Right kidney (tissue), 1 donor: ENCODE measurements at regions not wholly inside any gene's neighbourhood (a gene's known extent, or its start where the extent isn't known, plus 50 kb on each side); places are given as distances from the start of the nearest gene placed in this dataset.

Experiments
- DNase-seq: peaks from one replicate; pipeline ENCODE4 v3.0.0-alpha.2; 2016

DNA sequence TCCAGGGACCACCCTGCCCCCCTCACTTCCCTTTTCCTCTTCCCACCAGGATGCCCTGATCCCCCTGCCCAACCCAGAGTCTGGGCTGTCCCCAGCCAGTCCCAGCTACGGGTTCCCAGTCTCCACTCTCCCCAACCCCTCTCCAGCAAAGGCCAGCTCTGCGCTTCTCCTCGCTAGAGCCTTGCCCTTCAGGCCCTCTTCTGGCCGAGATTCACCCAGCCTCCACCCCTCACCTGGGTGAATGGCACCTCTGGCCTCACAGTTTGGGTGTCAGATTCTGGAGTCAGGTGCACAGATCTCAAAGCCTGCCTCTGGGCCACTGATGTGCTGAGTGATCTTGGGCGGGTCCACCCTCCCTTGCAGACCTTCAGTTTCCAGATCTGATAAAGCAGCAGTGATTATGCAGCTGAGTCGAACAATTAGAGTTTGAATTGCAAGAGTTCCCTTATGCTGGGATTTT lies 185.6 kb upstream of the TNRC6C start:
- no peak for DNase-seq

DNA sequence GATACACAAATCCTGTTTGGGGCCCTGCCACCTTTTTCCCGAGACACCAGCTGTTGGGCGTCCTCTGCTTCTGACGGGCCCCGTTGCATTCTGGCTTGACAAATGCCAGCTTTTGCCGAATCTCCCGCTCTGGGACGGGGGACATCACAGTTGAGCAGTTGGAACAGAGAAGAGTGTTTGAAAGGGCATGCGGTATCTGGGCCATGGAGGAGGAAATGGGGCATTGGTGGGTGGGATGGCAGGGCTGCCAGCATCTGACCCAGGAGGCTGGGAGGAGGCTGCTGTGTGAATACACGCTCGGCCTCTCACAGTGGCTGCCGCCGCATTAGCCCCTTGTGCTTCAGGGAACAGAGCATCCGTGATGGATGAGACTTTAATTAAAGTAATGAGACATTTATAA lies 184.3 kb upstream of the TNRC6C start:
- no peak for DNase-seq

- DNase-seq, result no peak
Observed at GRCh38 chr17:77778636-77779489, 179.6 kb upstream of the TNRC6C start.

- DNase-seq, result no peak
Observed at GRCh38 chr17:77779711-77780539, 178.6 kb upstream of the TNRC6C start.

DNA sequence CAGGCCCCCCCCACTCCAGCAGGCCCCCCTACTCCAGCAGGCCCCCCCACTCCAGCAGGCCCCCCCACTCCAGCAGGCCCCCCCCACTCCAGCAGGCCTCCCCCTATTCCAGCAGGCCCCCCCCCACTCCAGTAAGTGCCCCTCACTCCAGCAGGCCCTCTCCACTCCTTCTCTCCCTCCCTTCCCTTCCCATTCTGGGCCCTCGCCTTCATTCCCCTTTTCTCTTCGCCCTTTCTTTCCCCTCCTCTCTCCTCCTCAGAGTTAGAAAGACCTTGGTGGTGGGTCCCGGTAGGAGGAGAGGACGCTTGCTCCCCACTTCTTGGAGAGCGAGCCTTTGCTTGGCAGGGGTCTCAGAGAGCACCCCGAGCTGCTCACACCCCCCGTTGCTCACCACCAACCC lies 177.0 kb upstream of the TNRC6C start:
- DNase-seq, result no peak

DNA sequence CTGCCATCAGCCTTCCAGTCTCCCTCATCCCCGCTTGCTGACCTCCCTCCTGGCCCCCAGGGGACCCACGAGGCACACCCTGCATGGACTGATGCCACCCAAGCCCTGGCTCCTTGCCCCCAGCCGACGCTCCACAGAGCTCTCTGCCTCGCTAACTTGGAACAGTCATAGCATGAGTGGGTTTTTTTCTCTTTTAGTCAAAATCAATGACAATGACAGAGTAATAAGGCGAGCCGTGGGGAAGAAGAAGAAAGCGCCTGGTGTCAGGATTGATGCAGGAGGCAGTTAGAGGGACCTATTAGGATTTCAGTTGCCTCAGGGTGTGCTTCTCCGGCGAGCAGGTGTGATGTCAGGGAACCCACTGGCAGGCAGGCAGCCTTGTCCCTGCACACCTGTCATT lies 176.3 kb upstream of the TNRC6C start:
- no peak for DNase-seq

DNA sequence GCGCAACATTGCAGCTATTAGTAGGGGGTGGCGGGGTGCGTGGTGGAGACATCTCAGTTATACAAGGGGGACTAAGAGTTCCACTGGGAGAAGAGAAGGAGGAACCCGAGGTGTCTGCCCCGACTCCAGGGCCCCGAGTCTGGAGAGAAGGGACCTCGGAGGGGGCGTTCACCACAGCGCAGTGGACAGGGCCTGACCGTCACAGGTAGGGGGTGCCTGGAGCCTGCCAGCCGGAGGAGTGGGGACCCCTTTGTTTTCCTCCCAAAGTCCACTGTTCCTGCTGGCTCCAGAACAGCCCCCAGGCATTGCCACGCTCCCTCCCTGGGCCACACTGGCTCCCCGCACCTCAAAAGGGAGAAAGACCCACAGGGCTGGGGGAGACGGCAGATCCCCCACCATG lies 175.9 kb upstream of the TNRC6C start:
- DNase-seq, result no peak

GRCh38 chr17:77783991-77784820 lies 174.3 kb upstream of the TNRC6C start:
- DNase-seq, result no peak

DNA sequence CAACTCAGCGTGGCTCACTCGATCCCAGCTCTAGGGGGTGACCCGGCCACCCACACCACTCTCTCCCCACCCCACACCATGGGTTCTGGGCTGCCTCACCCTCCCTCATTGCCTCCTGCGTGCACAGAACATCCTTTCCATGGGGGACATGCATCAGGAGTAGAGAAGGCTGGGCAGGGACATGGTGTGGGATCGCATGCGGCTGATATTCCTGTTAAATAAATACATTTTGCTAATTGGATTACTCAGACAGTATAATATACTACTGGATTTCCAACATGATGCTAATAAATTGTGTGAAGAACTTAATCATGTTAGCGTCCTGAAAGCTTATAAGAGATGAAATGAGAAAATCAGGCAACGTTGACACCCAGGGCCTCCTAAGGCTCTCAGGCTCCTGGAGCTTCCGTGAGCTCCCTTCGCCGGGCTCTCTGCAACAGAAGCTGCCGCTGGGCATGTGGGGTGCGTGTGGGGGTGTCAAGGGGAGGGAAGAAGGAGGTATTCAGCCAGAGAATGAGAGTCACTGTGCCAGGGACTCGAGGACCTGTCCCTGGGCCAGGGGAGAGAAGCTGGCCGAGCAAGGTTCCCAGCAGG lies 173.1 kb upstream of the TNRC6C start:
- no peak for DNase-seq

GRCh38 chr17:77786090-77786489 lies 172.4 kb upstream of the TNRC6C start:
- no peak for DNase-seq

DNA sequence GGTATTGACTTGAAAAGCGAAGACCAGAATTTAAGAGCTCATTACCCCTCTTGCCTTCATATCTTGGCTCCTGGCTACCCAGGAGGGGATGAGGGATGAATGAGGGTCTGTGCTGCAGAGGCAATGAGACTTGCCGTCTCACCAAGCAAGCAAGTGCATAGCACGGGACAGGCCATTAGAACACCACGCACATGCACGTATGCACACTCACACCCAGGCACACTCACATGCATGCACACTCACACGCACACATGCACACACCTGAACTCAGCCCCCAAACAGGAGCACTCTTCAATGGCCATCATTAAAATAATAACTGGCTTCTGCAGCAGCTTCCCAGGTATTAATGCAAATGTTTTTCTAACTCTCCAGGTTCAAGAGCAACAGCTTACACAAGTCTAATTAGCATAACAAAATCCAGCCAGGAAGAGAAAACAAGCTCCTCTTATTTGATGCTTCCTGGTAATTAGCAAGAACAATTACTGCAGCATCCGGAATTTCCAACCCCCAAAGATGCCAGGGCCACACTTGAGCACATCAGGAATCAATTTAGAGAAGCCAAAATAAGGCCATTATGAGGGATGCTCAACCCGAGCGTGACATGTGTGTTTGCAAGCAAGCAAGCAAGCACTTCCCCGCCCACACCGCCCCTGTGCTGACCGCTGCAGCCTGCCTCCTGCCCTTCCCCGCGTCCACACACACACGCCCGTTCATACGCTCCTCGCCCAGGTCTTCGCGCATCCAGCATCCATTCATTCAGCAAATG lies 171.6 kb upstream of the TNRC6C start:
- DNase-seq, result no peak

DNA sequence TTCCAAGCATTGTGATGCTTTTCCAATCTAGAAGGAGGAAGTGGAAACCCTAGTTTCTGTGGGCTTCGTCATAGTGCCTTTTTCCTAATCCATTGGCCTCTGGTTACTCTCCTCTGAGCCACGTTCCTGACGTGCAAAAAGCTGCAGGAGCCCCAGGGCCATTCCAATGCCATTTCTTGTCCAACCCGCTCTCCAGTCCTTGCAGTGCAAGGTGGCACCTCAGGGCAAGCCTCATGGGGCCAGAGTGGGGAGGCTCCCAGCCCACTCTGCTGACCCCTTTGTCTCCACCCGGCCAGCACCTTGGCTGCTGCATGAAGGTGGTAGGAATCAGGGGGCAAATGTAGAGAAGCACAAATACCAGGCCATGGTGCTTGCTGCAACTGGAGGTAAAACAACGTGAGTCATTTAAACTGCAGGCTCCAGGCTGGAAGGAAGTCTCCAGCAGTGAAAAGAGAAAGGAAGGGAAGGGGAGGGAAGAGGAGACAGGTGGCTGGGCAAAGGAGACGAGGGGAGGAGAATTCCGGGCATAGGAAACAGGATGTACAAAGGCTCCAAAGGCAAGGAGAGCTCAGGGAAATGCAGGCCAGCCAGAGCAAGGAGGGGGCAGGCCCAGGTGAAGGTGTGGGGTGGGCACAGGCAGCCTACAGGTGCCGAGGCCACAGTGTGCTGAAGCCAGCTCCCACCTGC lies 168.2 kb upstream of the TNRC6C start:
- no peak for DNase-seq

DNA sequence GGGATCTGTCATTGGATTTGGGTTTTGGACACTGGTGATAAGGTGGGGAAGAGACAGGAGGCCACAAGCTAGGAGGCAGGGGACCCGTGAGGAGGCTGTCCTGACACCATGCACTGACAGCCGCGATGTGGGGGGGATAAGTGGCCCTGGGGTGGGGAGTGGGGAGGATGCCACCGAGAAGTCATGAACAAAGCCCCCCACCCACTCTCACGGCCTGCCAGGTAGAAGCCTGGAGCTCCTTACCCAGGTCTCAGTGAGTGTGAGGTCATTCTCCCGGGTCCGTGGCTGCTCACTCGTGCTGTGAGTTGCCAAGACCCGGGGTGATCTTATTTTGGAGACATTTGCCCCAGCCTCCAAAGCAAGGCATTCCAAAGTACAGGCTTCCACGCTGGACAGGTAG lies 165.9 kb upstream of the TNRC6C start:
- no peak for DNase-seq

DNA sequence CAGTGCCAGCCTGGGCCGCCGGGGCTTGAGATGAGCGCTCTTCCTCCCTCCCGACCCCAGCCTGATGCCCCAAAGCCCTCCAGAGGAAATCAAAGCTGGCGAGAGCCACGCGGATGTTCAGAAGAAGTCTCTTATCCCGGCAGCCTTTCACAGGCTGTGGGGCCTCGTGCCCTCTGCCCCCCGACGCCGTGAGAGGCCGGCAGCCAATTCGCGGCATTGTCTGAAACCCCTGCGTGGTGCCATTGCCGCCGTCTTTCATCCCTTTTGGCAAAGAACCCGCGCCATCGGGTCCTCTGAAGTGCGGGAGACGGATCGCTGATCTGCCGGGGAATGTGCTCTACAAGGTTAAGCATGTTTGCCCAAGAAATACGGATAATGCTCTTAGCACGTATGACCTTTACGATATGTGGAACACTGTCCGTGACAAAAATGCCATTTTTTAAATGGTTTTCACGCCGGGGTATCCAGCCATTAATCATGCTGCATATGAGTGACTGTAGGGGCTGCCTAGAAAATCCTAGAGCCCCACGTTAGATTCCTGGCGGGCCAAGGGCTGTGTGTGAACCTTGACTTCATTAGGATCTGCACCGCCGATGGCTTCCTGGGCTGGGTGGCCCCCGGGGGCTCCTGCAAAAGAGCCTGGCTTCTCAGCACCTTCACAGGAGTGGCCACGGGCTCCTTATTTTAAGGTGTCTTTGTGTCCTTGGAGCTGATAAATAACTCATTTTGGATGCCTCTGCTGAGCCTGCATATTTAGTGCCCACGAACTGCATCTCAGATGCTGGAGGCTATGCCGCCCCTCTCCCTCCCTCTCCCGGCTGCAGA lies 165.1 kb upstream of the TNRC6C start:
- DNase-seq, result no peak

DNA sequence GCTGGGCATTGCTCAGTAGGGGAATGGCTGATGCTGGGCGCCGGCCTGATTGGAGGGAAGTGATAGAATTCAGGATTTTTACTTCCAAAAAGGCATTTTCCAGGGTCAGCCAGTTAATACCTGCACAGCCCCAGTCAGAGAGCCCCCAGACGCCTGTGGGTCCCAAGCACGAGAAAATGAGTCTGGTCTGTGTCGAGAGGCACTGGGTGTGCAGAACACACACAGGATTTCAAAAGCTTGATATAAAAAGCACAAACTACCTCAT lies 164.6 kb upstream of the TNRC6C start:
- no peak for DNase-seq

GRCh38 chr17:77794846-77795245 lies 163.7 kb upstream of the TNRC6C start:
- DNase-seq, result no peak

DNA sequence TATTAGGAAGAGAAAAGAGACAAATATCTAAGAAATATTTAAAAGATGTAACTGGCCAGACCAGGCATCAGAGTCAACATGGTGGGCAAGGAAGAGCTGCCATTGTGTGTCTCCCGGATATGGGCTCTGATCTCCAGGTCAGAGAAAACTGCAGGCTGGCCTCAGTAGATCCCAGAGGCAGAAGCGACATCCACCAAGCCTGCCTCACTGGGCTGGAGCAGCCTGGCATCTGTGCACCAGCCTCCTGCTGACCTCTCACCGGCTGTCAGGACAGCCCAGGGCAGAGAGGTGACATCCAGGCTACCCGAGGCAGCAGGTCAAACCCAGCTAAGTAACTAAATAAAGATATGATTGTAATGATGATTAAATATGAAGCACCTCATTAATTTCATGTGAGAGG lies 162.8 kb upstream of the TNRC6C start:
- no peak for DNase-seq

DNA sequence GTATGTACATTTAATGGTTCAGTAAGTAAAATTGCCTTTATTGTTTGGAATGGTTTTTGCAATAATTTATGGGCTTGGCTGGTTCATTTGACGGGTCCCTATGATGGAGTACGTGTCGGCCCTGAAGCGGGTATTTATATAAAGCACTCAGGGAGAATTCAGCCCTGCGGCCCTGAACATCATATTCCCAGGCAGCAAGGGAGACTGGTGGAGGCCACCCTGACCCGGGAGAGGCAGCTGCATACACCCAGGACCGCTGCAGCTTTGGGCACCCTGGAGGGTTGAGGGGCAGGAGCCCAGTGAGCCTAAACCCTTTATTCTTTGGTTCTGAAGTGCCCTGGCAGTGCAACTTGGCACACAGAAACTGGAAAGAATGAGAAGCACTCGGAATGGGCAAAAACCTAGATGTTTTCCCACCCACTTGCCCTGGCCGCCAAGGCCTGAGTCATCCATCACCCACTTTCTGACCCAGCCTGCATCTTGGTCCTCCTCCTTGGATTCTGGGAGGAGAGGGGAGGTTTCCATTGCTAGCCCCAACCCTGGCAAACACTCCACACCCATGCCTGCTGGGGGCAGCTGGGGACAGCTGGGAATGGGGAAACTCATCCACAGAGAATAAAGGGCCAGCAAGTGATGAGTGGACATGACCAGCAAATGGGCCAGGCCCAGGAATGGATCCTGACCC lies 162.2 kb upstream of the TNRC6C start:
- no peak for DNase-seq

- no peak for DNase-seq
Observed at GRCh38 chr17:77798031-77798430, 160.5 kb upstream of the TNRC6C start.

DNA sequence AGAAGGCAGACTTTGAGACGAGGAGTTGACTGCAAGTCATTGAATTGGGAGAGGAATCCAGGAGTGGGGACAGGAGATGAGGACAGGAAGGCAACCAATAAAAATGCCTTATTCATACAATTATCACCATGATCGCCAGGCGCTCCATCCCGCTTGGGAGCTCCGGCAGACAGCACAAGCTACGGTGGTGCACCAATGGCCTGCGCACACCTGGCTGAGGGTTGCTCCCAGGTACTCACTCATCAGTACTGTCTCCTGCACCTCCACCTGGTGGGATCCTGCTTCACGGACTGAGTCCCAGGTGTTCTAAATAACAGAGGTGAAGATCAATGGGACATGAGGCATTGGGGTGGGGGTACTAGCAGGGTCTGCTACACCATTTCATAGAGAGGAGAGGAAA lies 160.0 kb upstream of the TNRC6C start:
- DNase-seq, result no peak
